HG02852 (cell line): ENCODE measurements at regions not wholly inside any gene's neighbourhood (a gene's known extent, or its start where the extent isn't known, plus 50 kb on each side); places are given as distances from the start of the nearest gene placed in this dataset.

Source experiments
- ATAC-seq: cut with Tn5 transposase; IDR thresholded peaks from one replicate; pipeline ENCODE4 v1.9.1; 2021; ENCODE audit warnings: mild to moderate bottlenecking, moderate library complexity; ENCODE audit not compliant: unreplicated experiment

DNA sequence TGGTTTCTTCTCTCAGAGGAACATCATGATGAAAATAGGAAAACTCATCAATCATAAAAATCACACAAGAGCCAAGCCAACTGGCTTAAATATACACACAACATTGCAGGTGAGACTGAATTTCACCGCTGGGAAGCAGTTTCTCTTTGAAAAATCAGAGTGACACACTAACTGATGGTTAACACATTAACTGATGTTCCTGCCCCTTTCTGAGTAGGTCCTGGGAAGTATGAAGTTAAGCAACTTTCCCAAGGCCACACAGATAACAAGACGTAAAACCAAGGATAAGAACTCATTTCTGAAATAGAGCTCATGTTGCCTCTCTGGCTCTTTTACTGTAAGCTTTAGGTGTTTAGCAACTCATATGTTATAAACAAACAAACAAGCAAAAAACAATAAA is 813.7 kb upstream of the HS3ST1 start:
- ATAC-seq: no peak

DNA sequence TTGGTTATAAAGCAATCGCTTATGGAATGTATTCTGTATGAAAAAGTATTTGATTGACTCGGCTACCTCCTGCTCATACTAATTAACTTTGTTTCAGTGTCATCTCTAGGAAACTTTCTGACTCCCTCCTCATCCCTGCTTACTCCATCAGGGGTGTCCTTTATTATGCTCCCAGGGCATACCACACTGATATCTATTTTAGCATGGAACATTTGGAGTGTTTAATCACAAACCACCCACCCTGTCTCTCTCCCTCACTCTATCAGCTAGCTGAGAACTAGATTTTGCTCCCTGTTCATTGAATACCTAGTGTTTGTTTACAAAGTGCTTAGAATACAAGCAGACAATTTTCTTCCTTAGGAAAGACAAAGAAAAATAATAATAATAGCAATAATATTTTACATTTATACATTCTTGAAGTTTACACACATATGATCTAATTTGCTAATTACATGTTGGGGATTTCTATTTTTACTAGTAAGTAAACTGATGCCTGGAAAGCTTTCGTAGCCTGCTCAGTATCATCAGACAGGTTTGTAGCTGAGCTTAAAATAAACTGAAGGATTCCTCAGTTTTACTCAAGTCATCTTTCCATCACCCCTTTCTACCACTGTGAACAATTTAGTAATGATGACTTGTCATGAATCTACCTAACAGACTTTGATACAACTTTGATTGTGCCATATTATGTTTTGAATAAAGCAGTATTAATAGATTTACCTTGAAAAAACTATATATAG is 811.4 kb upstream of the HS3ST1 start:
- no peak for ATAC-seq

DNA sequence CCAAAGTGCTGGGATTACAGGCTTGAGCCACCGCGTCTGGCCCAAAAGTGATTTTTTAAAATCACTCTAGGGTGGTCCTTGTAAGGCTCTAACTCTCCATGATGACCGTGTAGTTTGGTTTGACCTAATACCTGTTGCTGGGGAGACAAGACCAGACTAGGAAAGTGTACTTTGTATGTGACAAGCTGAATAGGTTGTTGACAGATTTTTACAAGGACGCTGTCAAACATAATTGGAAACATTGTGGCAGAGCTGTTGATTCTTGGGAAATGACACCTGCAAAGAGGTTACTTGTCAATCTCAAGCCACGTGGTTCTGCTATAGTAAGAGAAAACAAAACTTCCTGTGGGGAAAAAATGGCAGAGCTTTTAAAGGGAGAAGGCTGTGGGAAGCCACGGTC is 802.4 kb upstream of the HS3ST1 start:
- no peak for ATAC-seq

DNA sequence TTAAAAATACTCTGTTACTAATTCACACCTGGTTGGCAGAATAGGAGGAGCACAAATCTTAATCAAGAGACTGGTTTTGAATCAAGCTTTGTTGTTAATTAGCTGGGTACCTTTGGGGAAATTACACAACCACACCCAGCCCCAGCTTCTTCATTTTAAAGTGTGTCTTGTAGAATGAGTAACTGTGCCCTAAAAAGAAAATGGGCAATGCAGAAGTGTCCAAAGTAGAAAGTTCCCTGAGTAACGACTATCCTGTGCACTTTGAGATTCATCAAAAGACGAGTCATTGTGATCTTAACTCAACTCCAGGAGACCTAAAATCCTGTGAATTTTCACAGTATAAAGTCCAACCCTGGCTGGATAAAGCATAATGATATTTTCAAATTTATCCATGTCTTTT is 792.3 kb upstream of the HS3ST1 start:
- no peak for ATAC-seq

DNA sequence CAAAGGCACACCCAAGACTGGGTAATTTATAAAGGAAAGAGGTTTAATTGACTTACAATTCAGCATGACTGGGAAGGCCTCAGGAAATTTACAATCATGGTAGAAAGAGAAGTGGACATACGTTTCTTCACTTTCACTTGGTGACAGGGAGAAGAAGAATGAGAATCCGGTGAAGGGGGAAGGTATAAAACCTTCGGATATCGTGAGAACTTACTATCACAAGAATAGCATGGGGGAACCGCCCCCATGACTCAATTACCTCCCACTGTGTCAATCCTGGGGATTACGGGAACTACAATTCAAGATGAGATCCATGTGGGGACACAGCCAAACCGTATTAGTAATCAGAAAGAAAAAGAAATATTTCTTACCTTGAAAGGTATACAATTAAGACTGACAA is 782.9 kb upstream of the HS3ST1 start:
- ATAC-seq: no peak

DNA sequence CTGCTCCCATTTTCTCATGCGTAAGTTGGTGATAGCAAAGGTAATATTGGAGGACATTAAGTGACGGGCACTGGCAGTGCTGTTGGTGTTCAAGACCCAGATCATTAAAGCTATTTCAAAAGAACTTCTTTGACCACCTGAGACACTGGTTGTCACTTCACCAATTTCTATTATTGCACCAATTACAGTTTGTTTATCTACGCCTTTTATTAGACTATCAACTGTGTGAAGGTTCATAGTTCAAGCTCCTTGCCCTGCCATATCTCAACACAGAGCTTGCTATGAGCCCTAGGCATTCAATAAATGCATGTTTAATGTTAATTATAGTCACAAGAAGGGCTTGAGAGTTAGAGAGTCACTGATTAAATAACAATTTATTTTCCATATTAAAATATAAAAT is 778.7 kb upstream of the HS3ST1 start:
- no peak for ATAC-seq

DNA sequence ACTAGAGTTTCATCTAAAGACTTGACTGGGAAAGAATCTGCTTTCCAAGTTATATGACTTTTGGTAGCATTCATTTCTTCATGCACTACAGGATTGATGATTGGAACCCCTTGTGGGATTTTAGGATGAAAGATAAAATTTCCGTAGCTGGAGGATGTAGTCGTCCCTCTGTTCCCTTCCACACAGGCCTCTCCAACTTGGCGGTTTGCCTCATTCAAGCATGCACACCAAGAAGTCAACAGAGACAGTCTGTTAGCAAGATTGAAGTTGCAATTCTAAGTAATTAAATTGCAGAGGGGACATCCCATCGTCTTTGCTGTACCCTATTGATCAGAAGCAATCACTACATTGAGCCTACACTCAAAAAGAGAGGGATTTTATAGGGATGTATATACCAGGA is 777.4 kb upstream of the HS3ST1 start:
- ATAC-seq: no peak

DNA sequence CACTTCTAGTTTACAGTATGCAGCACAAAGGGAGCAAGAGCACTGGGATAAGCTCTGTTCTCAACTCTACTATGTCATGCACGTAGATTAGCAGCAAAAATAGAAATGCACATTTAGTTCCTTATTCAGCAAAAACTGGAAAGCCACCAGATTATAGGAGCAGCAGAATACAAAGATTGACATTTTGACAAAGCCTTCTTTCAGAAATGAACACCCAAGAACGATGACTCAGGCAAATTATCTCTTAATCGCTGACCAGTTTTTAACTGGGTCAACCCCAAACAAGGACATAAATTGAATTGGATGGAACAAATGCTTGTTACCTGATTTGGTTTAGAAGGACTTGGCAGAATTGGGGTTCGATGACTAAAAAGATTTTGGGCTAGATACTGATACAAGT is 775.3 kb upstream of the HS3ST1 start:
- ATAC-seq: no peak

DNA sequence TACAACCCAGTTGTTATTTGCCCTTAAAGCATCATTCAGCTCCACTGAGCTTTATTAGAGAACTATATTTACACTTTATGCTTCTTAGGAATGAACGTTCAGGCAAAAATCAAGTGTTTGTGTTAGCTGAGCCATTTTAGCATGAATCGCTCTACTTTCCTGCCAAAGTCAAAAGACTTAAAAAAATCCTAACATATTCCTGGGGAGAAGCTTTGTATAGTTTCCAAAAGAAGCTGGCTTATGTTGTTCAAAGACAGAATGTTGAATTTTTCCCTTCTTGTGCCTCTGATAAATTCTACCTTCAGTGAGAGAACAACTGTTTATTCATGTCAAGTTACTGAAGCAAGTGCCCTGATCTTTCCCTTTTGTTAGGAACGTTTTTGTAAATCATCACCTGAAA is 771.5 kb upstream of the HS3ST1 start:
- ATAC-seq: no peak

DNA sequence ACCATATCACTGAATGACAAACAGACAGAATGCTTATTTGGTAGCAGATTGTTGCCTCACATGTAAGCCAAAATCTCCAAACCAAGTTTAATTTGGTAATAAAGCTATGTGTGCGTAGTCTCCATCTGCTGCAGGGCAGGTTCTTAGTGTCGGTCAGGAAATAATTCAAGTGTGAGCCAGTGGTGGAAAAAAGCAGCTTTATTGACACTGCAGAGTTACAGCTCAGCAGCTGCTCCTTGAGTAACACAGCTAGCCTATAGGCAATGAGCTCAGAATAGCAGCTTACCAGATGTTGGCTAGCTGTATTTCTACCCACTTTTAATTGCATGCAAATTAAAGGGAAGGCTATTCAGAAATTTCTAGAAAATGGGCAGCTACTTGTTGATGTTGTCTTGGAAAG is 757.8 kb upstream of the HS3ST1 start:
- ATAC-seq: no peak

DNA sequence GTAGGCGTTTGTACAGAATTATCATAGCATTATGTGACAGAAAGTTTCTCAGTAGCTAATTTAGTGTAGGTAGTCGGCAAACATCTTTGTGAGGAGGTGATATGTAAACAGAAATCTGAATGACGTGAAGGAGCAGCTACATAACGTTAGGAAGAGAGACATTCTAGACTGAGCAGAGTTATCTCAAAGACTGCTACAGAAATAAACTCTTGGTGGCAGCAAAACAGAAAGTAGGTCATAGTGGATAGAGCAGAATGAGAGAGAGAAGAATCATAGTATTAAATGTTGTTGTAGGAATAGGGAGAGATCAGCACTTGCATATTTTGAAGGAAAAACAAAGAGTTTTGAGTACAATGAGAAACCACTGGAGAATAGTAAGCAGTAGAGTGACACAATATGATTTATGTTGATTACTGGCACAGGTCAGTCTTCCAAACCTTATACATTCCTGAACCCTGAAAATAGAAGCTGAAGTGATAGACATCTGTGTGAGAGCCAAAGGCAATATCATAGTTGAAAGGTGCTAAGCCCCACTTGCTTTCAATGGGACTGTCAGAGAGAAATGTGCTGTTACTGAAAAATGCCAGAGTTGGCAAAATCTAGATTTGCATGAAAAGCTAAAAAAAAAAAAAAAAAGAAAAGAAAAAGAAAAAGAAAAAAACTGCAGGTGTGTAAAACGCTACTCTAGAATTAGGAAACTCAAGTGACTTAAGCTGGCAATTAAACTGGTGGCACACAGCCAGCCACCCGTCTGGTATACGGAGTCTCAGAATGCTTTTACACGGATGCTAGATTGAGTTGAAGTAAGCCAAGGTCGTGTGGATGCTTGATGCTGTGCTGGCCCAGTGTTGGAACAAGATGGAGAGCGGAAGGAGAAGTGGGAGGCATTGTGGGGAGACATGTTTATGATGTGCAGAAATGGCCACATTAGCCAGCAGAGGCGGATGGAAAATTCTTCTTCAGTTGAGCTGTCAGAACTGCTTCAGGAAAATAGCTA is 750.2 kb upstream of the HS3ST1 start:
- no peak for ATAC-seq

DNA sequence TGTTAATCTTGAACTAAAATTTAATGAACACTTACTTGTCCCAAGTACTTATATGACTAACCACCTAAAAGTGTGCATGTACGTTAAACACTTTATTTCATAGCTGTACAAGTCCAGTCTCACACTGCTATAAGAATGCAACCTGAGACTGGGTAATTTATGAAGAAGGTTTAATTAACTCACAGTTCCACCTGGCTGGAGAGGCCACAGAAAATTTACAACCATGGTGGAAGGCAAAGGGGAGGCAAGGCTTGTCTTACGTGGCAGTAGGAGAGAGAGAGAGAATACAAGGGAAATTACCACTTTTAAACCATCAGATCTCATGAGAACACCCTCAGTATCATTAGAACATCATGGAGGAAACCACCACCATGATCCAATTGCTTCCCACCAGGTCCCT is 748.7 kb upstream of the HS3ST1 start:
- no peak for ATAC-seq

DNA sequence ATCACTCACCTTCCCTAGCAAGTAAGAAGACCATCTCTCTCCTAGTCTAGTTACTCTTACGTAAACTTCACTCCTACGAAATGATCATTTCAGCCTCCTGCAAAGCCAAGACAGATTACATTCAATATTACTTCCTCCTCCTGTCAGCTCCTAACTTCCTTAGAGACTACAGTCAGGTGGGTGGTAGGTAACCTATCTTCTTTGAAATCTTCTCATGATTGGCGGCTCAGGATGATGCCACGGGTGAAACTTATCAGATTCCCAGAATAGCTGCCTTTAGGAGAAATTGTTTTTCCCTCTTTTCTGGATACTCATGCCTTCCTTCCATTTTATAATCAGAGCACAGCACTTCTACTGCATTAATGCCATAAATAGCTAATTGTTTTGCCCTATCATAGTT is 744.8 kb upstream of the HS3ST1 start:
- no peak for ATAC-seq

DNA sequence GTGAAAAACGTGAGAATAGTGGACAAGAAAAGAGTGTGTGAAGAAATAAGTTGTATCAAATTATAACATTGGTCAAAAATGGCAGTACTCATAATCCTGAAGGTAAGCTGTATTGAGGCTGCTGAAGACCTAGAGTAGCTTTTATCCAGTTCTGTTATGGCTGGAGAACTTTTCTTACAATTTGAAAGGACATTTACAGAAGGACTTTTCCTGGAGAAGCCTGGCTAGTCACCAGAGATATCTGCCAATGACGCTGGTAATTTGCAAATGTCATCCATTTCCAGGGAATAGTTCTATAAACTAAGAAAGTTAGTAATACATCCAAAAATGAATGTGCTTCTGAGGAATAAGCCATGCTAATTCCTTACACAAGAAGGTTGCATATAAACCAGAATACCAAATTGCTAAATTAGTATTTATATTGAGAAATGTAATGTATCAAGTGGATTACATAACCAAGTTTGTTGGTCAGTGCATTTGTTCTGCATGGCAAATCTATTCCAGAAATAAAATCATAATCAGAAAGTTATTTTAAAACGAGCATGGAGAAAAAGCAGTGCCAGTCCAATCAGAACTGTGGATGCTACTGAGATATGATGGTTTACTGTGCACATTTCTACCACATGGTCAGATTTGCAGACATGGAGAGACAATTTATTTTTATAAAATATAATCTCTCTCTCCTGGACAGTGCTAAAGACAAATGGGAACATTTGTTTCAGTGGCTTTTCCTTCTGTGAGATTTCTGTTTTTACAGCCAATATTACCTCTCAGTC is 743.7 kb upstream of the HS3ST1 start:
- no peak for ATAC-seq

DNA sequence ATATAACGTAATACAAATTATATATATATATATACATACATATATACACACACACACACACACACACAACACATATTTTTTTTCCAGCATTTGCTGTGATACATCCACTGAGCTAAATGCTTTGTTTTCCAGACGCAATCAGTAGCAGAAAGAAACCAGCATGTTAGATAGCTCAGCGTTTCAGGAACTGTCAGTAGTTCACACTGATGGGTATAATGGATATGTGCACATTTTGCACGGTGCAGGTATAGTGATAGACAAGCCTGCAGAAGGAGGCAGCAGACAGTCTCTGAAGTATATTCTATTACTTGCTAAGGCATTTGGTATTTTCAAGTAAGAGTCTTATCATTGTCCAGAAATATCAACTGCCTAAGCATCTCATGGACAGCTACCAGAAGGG is 741.6 kb upstream of the HS3ST1 start:
- ATAC-seq: no peak

DNA sequence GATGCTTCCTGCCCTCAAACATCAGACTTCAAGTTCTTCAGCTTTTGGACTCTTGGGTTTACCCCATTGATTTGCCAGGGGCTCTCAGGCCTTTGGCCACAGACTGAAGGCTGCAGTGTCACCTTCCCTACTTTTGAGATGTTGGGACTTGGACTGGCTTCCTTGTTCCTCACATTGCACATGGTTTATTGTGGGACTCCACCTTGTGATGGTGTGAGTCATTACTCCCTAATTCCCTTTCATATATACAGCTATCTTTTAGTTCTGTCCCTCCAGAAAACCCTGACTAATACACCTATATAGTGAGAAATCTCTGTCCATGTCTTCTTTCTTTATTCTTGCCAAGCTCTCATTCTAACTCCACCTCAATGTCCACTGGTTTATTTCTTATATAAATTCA is 736.9 kb upstream of the HS3ST1 start:
- no peak for ATAC-seq

DNA sequence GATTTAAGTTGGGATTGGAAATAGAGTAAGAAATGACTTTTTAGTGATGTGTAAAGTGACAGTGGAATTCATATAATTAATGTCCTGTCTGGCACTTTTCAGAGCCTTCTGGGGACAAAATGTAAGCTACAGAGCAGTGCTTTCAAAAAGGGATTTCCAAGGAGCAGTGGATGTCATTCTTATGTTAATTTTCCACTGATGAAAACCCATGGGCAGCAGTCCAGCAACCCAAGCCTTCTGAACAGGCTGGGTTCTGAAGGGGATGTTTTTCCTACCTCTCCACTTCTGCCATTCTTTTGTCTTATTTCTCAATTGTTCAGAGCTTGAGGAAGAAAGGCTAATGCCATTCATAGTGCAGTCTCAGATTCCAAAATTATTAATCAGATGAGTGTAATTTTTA is 717.6 kb upstream of the HS3ST1 start:
- no peak for ATAC-seq

DNA sequence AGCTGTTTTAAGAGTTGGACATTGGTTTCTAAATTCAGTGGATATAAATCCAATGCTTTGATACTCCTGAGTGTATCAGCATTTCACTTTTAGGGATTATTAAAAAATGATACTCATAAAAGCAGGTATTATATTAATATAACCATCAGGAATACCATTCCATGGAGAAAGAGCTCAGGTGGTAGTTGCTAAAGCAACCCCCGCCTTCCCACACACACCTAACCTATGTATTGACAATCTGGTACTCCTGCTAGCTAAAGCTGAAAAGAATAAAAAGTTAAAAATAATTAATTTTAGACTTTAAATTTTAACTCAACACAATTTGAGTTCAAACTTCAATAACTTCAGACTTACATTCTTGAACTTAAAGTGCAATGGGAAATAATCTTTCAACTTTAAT is 717.1 kb upstream of the HS3ST1 start:
- ATAC-seq: no peak

DNA sequence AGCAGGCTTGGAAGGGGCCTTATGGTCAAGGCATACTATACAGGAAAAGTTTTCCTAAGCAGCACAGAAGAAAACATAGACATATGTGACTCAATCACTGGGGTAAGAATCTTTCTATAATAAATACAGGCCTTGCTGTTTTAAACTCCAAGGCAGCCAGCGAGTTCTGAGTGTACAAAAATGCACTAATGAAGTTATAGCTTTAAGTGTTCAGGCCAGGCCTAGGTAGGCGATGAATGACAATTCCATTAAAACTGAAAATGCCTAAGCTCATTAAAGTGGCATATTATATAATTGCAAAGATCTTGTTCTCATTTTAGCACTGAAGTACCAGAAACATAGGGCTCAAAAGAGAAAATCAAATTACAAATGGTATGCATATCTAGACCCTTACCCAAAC is 716.4 kb upstream of the HS3ST1 start:
- ATAC-seq: no peak

DNA sequence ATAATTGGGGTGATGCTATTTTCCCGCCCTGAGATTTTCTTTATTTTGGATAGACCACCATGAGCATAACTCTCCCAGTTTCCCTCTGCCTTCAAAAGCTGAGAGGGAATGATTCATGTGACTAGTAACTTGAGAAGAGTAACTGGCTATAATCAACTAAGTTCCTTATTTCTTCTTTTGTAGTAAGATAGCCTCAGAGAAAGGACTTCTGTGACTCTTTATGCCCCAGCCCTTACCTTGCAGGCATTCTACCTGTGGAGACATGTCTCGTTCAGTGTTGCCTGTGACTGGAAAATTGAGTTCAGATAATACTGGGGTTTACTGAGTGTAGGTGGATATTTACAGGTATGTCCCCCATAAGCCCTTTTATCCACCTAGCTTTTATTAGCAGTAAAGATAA is 715.4 kb upstream of the HS3ST1 start:
- ATAC-seq: no peak

DNA sequence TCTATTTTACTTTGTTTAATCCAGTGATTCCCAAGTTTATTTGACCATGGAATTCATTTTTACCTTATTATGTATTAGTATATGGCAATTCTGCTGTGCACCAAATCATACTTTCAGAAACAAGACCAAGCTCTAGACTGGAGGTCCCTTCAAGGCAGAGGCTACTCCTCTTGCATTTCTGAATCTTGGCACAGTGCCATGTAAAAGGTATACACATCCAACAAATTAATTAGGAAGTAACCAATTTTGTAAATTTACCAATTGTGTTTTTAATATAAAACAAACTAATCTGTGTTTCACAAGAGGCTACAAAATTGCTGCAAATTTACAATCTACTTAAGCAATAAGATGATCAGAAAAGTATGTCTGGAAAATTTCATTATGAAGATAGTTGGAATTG is 712.2 kb upstream of the HS3ST1 start:
- no peak for ATAC-seq

DNA sequence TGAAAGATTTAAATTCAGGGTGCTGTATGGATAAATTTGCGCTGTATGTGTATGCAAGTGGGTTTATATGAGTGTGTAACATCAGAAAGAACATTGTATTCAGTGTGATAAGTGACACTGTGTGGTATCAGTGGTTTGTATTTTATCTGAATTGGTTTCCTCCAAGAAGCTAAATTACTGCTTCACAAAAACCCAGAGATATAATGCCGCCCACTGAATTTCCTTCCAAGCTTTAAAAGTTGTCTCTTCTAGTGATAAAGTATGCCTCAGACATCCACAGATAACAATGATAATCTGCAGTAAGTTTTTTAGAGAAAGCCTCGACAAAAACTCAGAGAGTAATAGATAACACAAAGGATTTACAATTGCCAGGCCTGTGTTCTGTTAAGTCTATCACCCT is 710.6 kb upstream of the HS3ST1 start:
- ATAC-seq: no peak
